K562 (cell line): ENCODE measurements at regions not wholly inside any gene's neighbourhood (a gene's known extent, or its start where the extent isn't known, plus 50 kb on each side); places are given as distances from the start of the nearest gene placed in this dataset.

ENCODE experiments used
- ATAC-seq: fragments of 200-7000 bp; cut with Tn5 transposase; 3 replicates; pipeline ENCODE4 v1.9.1; 2020; ENCODE audit warnings: moderate library complexity
- BruUV-seq: library from RNA; stranded (reverse); fragments of 400-500 nt; replicated peaks from 2 replicates; lab custom pipeline; 2021; lab: Mats Ljungman, UMichigan
- CTCF ChIA-PET: fragments of 300-600 bp; formaldehyde crosslinking; extraction: SDS; loops from one replicate; lab custom pipeline; 2021; ENCODE audit warnings: low intra/inter-chr PET ratio; lab: Yijun Ruan, JAX
- POLR2A ChIA-PET: fragments of 300-600, 350-650 bp; sonication (Branson Sonifier 250); formaldehyde crosslinking; extraction: SDS; loops from one replicate; lab custom pipeline; 2021; ENCODE audit warnings: antibody characterized with exemption, inconsistent platforms; lab: Yijun Ruan, JAX
- DNase-seq, 4 experiments: peaks; one replicate each; pipeline versions ENCODE4 v3.0.0 to v3.0.0-alpha.2; 2011 to 2018; ENCODE audit warnings: low spot score in 3 of 4, mixed read lengths in 3 of 4; ENCODE audit errors: extremely low read depth in 1 of 4
- FAIRE-seq: peaks from 2 replicates; lab custom pipeline; 2011; peaks lifted over from hg19 to GRCh38; lab: Jason Lieb, UNC
- H2AFZ ChIP-seq: 2 replicates; pipeline ENCODE4 v1.6.0; 2011; ENCODE audit warnings: low read depth, low read length, control low read depth, inconsistent platforms
- H3K27ac ChIP-seq: fragments of 200-600 bp; 3 replicates; pipeline ENCODE4 v1.8.0; 2011; ENCODE audit warnings: low read depth, mild to moderate bottlenecking, control low read depth, inconsistent platforms, low read length, moderate library complexity, mixed read lengths; ENCODE audit errors: extremely low read depth
- H3K27me3 ChIP-seq, 2 experiments: fragments of 300-600 bp in 1 of 2; 2 replicates in 1 of 2; 3 replicates in 1 of 2; pipeline versions ENCODE4 v1.6.0 to v1.8.0; 2011; ENCODE audit warnings: inconsistent platforms in 2 of 2, low read length in 2 of 2, mild to moderate bottlenecking in 1 of 2, mixed read lengths in 1 of 2, moderate library complexity in 1 of 2; ENCODE audit not compliant: control insufficient read depth in 2 of 2, insufficient read depth in 2 of 2
- H3K36me3 ChIP-seq: fragments of 300-600 bp; 3 replicates; pipeline ENCODE4 v1.8.0; 2011; ENCODE audit warnings: mild to moderate bottlenecking, low read length, inconsistent platforms; ENCODE audit not compliant: control insufficient read depth, insufficient read depth
- H3K4me1 ChIP-seq, 2 experiments: fragments of 200-600 bp in 1 of 2; replicated peaks in 1 of 2; 2 replicates in 1 of 2; 3 replicates in 1 of 2; pipeline versions ENCODE4 v1.5.1 to v1.8.0; 2011; ENCODE audit warnings: inconsistent platforms in 2 of 2, low read length in 2 of 2, mild to moderate bottlenecking in 1 of 2, mixed read lengths in 1 of 2, moderate library complexity in 1 of 2; ENCODE audit not compliant: control insufficient read depth in 2 of 2, insufficient read depth in 2 of 2
- H3K4me2 ChIP-seq: 2 replicates; pipeline ENCODE4 v1.6.1; 2011; ENCODE audit warnings: low read length, control low read depth, inconsistent platforms, mixed read lengths; ENCODE audit not compliant: insufficient read depth
- H3K4me3 ChIP-seq: fragments of 200-600 bp; sonication (generic), shearing (Covaris generic); 2 replicates; pipeline ENCODE4 v1.5.1; 2016; ENCODE audit warnings: control low read depth, inconsistent platforms
- H3K79me2 ChIP-seq: fragments of 200-600 bp; 3 replicates; pipeline ENCODE4 v1.8.0; 2011; ENCODE audit warnings: low read length, inconsistent platforms; ENCODE audit not compliant: control insufficient read depth, insufficient read depth
- H3K9ac ChIP-seq, 2 experiments: 2 replicates each; pipeline versions ENCODE4 v1.6.0 to v1.6.1; 2011; ENCODE audit warnings: low read depth in 2 of 2, low read length in 2 of 2, control low read depth in 1 of 2, inconsistent platforms in 1 of 2, mild to moderate bottlenecking in 1 of 2, mixed read lengths in 1 of 2; ENCODE audit not compliant: insufficient read depth in 1 of 2
- H3K9me1 ChIP-seq: one replicate; pipeline ENCODE4 v1.6.0; 2011; ENCODE audit warnings: inconsistent platforms, mild to moderate bottlenecking, low read length, moderate library complexity; ENCODE audit not compliant: control insufficient read depth, insufficient read depth
- H3K9me3 ChIP-seq: replicated peaks from 2 replicates; pipeline ENCODE4 v1.5.1; 2011; ENCODE audit warnings: low read depth, low read length, inconsistent platforms; ENCODE audit not compliant: control insufficient read depth, insufficient read depth
- H4K20me1 ChIP-seq: replicated peaks from 2 replicates; pipeline ENCODE4 v1.6.1; 2011; ENCODE audit warnings: low read length, inconsistent platforms, mixed read lengths; ENCODE audit not compliant: control insufficient read depth, insufficient read depth
- CCAR2 ChIP-seq: fragments of 200-400 bp; formaldehyde crosslinking; IDR thresholded peaks from 2 replicates; pipeline ENCODE4 v1.6.1; 2017; ENCODE audit warnings: mild to moderate bottlenecking, low read depth, low read length
- E2F6 ChIP-seq, 2 experiments: IDR thresholded peaks; 2 replicates each; pipeline ENCODE4 v1.6.1; 2011; ENCODE audit warnings: borderline replicate concordance in 1 of 2, control low read depth in 1 of 2, low read depth in 1 of 2, low read length in 1 of 2, mild to moderate bottlenecking in 1 of 2, mixed read lengths in 1 of 2, moderate library complexity in 1 of 2; ENCODE audit not compliant: insufficient read depth in 1 of 2, insufficient read length in 1 of 2, poor library complexity in 1 of 2, severe bottlenecking in 1 of 2; ENCODE audit errors: extremely low read depth in 1 of 2
- ELF1 ChIP-seq: fragments of 200-800 bp; sonication (Bioruptor generic); IDR thresholded peaks from 2 replicates; pipeline ENCODE4 v1.6.1; 2016; ENCODE audit warnings: missing genetic modification characterization, missing compliant biosample characterization
- EP400 ChIP-seq: fragments of 450-650 bp; IDR thresholded peaks from 2 replicates; pipeline ENCODE4 v1.6.1; 2017; ENCODE audit warnings: antibody characterized with exemption, mild to moderate bottlenecking, moderate library complexity
- FOSL1 ChIP-seq: fragments of 200-800 bp; sonication (Bioruptor generic); conservative IDR thresholded peaks from 2 replicates; pipeline ENCODE4 v1.6.1; 2016; ENCODE audit warnings: missing genetic modification characterization, missing compliant biosample characterization
- HMGN3 ChIP-seq: IDR thresholded peaks from 2 replicates; pipeline ENCODE4 v1.6.1; 2011; ENCODE audit warnings: borderline replicate concordance, low read depth, mild to moderate bottlenecking, mixed read lengths, low read length; ENCODE audit not compliant: insufficient read length; ENCODE audit errors: extremely low read depth
- HNRNPK ChIP-seq: fragments of 200-400 bp; formaldehyde crosslinking; IDR thresholded peaks from one replicate; pipeline ENCODE4 v1.6.1; 2018; ENCODE audit warnings: mild to moderate bottlenecking, low read depth, low read length; ENCODE audit not compliant: poor library complexity, severe bottlenecking
- NFE2L1 ChIP-seq: fragments of 450-650 bp; IDR thresholded peaks from 2 replicates; pipeline ENCODE4 v1.6.1; 2016; ENCODE audit warnings: missing genetic modification characterization, low read depth, mild to moderate bottlenecking, missing compliant biosample characterization, moderate library complexity, borderline replicate concordance
- PRPF4 ChIP-seq: fragments of 200-400 bp; formaldehyde crosslinking; IDR thresholded peaks from one replicate; pipeline ENCODE4 v1.6.1; 2017; ENCODE audit warnings: low read length, low read depth, mild to moderate bottlenecking; ENCODE audit not compliant: insufficient read depth, poor library complexity, severe bottlenecking
- TCF3 ChIP-seq: sonication (generic); formaldehyde crosslinking; IDR thresholded peaks from 2 replicates; pipeline ENCODE4 v1.4.0; 2020; ENCODE audit warnings: mild to moderate bottlenecking, missing genetic modification reagents
- TEAD4 ChIP-seq, 2 experiments: sonication (generic) in 1 of 2; formaldehyde crosslinking in 1 of 2; IDR thresholded peaks; 2 replicates each; pipeline versions ENCODE4 v1.6.1 to v1.8.0; 2012 to 2022; ENCODE audit warnings: borderline replicate concordance in 1 of 2, inconsistent platforms in 1 of 2, low read length in 1 of 2, mild to moderate bottlenecking in 1 of 2, missing genetic modification reagents in 1 of 2
- USF1 ChIP-seq: sonication (generic); formaldehyde crosslinking; IDR thresholded peaks from 2 replicates; pipeline ENCODE4 v1.9.0; 2022; ENCODE audit warnings: mild to moderate bottlenecking, missing genetic modification reagents
- ZBED1 ChIP-seq: IDR thresholded peaks from 2 replicates; pipeline ENCODE4 v1.6.1; 2014
- ZBTB49 ChIP-seq: sonication (generic); formaldehyde crosslinking; IDR thresholded peaks from 2 replicates; pipeline ENCODE4 v1.8.0; 2022; ENCODE audit warnings: missing genetic modification reagents, mild to moderate bottlenecking, borderline replicate concordance
- ZHX1 ChIP-seq: fragments of 150-350 bp; conservative IDR thresholded peaks from 2 replicates; pipeline ENCODE4 v1.6.1; 2014; ENCODE audit warnings: low read length
- WGBS: fragments of 100-300 bp; shearing (Covaris generic); methylation state at CpG from one replicate; pipeline ENCODE4 v1.1.6; 2016; ENCODE audit warnings: low coverage, mixed read lengths; ENCODE audit not compliant: insufficient coverage; ENCODE audit errors: missing lambda C conversion rate; 5-methylcytosine and 5-hydroxymethylcytosine counted together
- in situ Hi-C: fragments of 300-500 bp; cut with MboI; formaldehyde crosslinking; loops from 4 replicates; pipeline ENCODE4 v1.15.0; 2018; ENCODE audit warnings: inconsistent platforms, mixed read lengths
- intact Hi-C: fragments of 100-400 bp; cut with micrococcal nuclease; formaldehyde crosslinking; loops from 2 replicates; pipeline ENCODE4 v1.14.2; 2022

- Histone ChIP-seq H3K27ac (no peak overlapping the region), H3K9ac (no peak overlapping the region), H3K4me1 (no peaks in the 10 kb centered on the region), H3K36me3 (no peaks in the 10 kb centered on the region), H2AFZ (peak overlapping the region; percentile 44; the same call in 1 of the 2 replicates), H4K20me1 (no peaks in the 10 kb centered on the region), H3K27me3 (no peaks in the 10 kb centered on the region; a peak in 1 of 5 replicates), H3K4me3 (no peak overlapping the region), H3K4me2 (no peak overlapping the region), H3K9me1 (no peaks in the 10 kb centered on the region), H3K9me3 (no peaks in the 10 kb centered on the region), H3K79me2 (no peaks in the 10 kb centered on the region)
- DNase-seq (no peak), ATAC-seq (no peak), FAIRE-seq (no peak)
- 39% methylated on average over 2 of the region's 2 CpGs for WGBS
- in situ Hi-C loops: no loop called here
- CTCF ChIA-PET: no interaction called here
- intact Hi-C loops: no loop called here
- POLR2A ChIA-PET: interaction anchor here (1.0 kb wide), 1 partner anchor 12 kb away, joined by 3 read pairs; no protein-coding TSS in a partner anchor
- no TSS peak for BruUV-seq
- TF ChIP-seq HMGN3: no peak
- TF ChIP-seq ZBED1: no peak
- TF ChIP-seq TCF3 (CRISPR knock-in tag): no peak
- TF ChIP-seq NFE2L1 (tag): no peak
- TF ChIP-seq ELF1 (tag): no peak
- no peak for TF ChIP-seq PRPF4
- TF ChIP-seq FOSL1 (tag): no peak
- no peak for TF ChIP-seq ZBTB49 (CRISPR knock-in tag)
- no peak for TF ChIP-seq TEAD4 (IDR thresholded peaks at IDR 0.05; ENCODE audit: low read length)
- no peak for TF ChIP-seq TEAD4 (CRISPR knock-in tag; IDR thresholded peaks at IDR 0.05; ENCODE audit: borderline replicate concordance)
- TF ChIP-seq CCAR2: no peak
- no peak for TF ChIP-seq ZHX1
- TF ChIP-seq EP400: no peak
- no peak for TF ChIP-seq HNRNPK
- TF ChIP-seq USF1 (CRISPR knock-in tag): no peak
- no peak for TF ChIP-seq E2F6 (IDR thresholded peaks at IDR 0.05; ENCODE audit: borderline replicate concordance in 1 of 2, extremely low read depth in 1 of 2, insufficient read depth in 1 of 2, insufficient read length in 1 of 2, low read depth in 1 of 2, low read length in 1 of 2, poor library complexity in 1 of 2, severe bottlenecking in 1 of 2)
These were observed 490.7 kb upstream of the ZEB2 start for GRCh38 chr2:145010635-145011034.
